SW 1271 (cell line): ENCODE measurements at regions not wholly inside any gene's neighbourhood (a gene's known extent, or its start where the extent isn't known, plus 50 kb on each side); places are given as distances from the start of the nearest gene placed in this dataset.
A peak's percentile ranks its signal among the peaks of the same experiment; 100 is the strongest.
"Not testable (repeated sequence)": the region's sequence is repeated elsewhere in the genome, so short reads cannot be mapped to it uniquely, and the experiment has no call there.

ENCODE experiments used
- DNase-seq, 2 experiments: peaks; one replicate each; lab custom pipeline; 2025; lab: John Stamatoyannopoulos, UW

GRCh38 chr14:49367696-49368095 lies 218.5 kb downstream of the RPS29 start:
- DNase-seq, result no peak

GRCh38 chr14:49366416-49366815 lies 219.8 kb downstream of the RPS29 start:
- DNase-seq, result no peak

- no peak for DNase-seq
These were observed 221.4 kb downstream of the RPS29 start for GRCh38 chr14:49364752-49365117.

GRCh38 chr14:49363821-49364751 lies 222.1 kb downstream of the RPS29 start:
- no peak for DNase-seq

GRCh38 chr14:49362916-49363315 lies 223.3 kb downstream of the RPS29 start:
- no peak for DNase-seq

GRCh38 chr14:49339130-49339529 lies 247.1 kb downstream of the RPS29 start:
- DNase-seq, result no peak

- no peak for DNase-seq
These were observed 266.4 kb downstream of the RPS29 start for GRCh38 chr14:49319810-49320209.

- no peak for DNase-seq
These were observed 270.6 kb downstream of the RPS29 start for GRCh38 chr14:49315570-49315969.

GRCh38 chr14:49314737-49315136 lies 271.4 kb downstream of the RPS29 start:
- DNase-seq, result no peak

- DNase-seq, result no peak
These were observed 273.1 kb downstream of the RPS29 start for GRCh38 chr14:49313108-49313507.

- no peak for DNase-seq
These were observed 275.9 kb downstream of the RPS29 start for GRCh38 chr14:49310298-49310697.

GRCh38 chr14:49306152-49306751 lies 279.9 kb downstream of the RPS29 start:
- peak in 1 of 2 experiments; percentile 37 for DNase-seq

- no peak for DNase-seq
These were observed 282.1 kb downstream of the RPS29 start for GRCh38 chr14:49303946-49304516.

GRCh38 chr14:49297102-49297501 lies 289.1 kb downstream of the RPS29 start:
- DNase-seq, result no peak

GRCh38 chr14:49294621-49295148 lies 291.5 kb downstream of the RPS29 start:
- no peak for DNase-seq

GRCh38 chr14:49287004-49287403 lies 299.2 kb downstream of the RPS29 start:
- no peak for DNase-seq

- DNase-seq, result no peak
These were observed 299.8 kb downstream of the RPS29 start for GRCh38 chr14:49286257-49286983.

- no peak for DNase-seq
These were observed 305.6 kb downstream of the RPS29 start for GRCh38 chr14:49280566-49280965.

GRCh38 chr14:49250517-49250916 lies 335.7 kb downstream of the RPS29 start:
- DNase-seq, result no peak

GRCh38 chr14:49250109-49250508 lies 336.1 kb downstream of the RPS29 start:
- peak; percentile 22 to 47 for DNase-seq

- peak in 1 of 2 experiments; percentile 6 for DNase-seq
These were observed 337.2 kb downstream of the RPS29 start for GRCh38 chr14:49249022-49249421.

GRCh38 chr14:49243777-49244176 lies 342.4 kb downstream of the RPS29 start:
- DNase-seq, result not testable (repeated sequence)
